Liver (tissue), 8 donors: ENCODE measurements at regions not wholly inside any gene's neighbourhood (a gene's known extent, or its start where the extent isn't known, plus 50 kb on each side); places are given as distances from the start of the nearest gene placed in this dataset.

ENCODE experiments used
- DNase-seq: peaks from one replicate; pipeline ENCODE4 v3.0.0-alpha.2; 2017; ENCODE audit warnings: low spot score
- H3K27ac ChIP-seq, 2 donors: one replicate each; pipeline ENCODE4 v1.7.0; 2013; ENCODE audit warnings: inconsistent platforms in 2 of 2, low read length in 2 of 2, control low read depth in 1 of 2, low read depth in 1 of 2, mild to moderate bottlenecking in 1 of 2
- H3K27me3 ChIP-seq, 4 donors: one replicate each; pipeline versions ENCODE4 v1.6.1 to v1.7.0; 2013; ENCODE audit warnings: low read length in 3 of 4, inconsistent platforms in 1 of 4, mild to moderate bottlenecking in 1 of 4, moderate library complexity in 1 of 4; ENCODE audit not compliant: control insufficient read depth in 4 of 4, insufficient read depth in 4 of 4
- H3K36me3 ChIP-seq, 4 donors: one replicate each; pipeline versions ENCODE4 v1.6.1 to v1.7.0; 2013; ENCODE audit warnings: low read length in 3 of 4, mild to moderate bottlenecking in 3 of 4, low read depth in 1 of 4, moderate library complexity in 1 of 4; ENCODE audit not compliant: control insufficient read depth in 4 of 4, insufficient read depth in 3 of 4
- H3K4me1 ChIP-seq, 4 donors: one replicate each; pipeline versions ENCODE4 v1.6.1 to v1.7.0; 2013; ENCODE audit warnings: low read length in 3 of 4, mild to moderate bottlenecking in 3 of 4, moderate library complexity in 1 of 4; ENCODE audit not compliant: control insufficient read depth in 4 of 4, insufficient read depth in 4 of 4
- H3K4me3 ChIP-seq, 3 donors: one replicate each; pipeline versions ENCODE4 v1.6.1 to v1.7.0; 2013; ENCODE audit warnings: low read length in 3 of 3, control low read depth in 1 of 3, low read depth in 1 of 3, mild to moderate bottlenecking in 1 of 3
- H3K9ac ChIP-seq, 2 donors: one replicate each; pipeline ENCODE4 v1.7.0; 2013; ENCODE audit warnings: low read length in 2 of 2, mild to moderate bottlenecking in 2 of 2, moderate library complexity in 2 of 2, control low read depth in 1 of 2, low read depth in 1 of 2
- H3K9me3 ChIP-seq, 4 donors: one replicate each; pipeline versions ENCODE4 v1.6.1 to v1.7.0; 2013; ENCODE audit warnings: low read length in 3 of 4; ENCODE audit not compliant: control insufficient read depth in 4 of 4
- EGR1 ChIP-seq, 2 donors: IDR thresholded peaks; 2 replicates each; pipeline ENCODE4 v1.6.1; 2016 to 2018; ENCODE audit warnings: antibody characterized with exemption in 2 of 2, low read depth in 2 of 2
- FOXA1 ChIP-seq: IDR thresholded peaks from 2 replicates; pipeline ENCODE4 v1.6.1; 2016; ENCODE audit warnings: antibody characterized with exemption
- FOXA2 ChIP-seq: IDR thresholded peaks from 2 replicates; pipeline ENCODE4 v1.6.1; 2016; ENCODE audit warnings: antibody characterized with exemption
- HNF4G ChIP-seq: IDR thresholded peaks from 2 replicates; pipeline ENCODE4 v1.6.1; 2016; ENCODE audit warnings: antibody characterized with exemption
- JUND ChIP-seq, 2 donors: IDR thresholded peaks; 2 replicates each; pipeline ENCODE4 v1.6.1; 2016; ENCODE audit warnings: antibody characterized with exemption in 2 of 2
- MAX ChIP-seq: IDR thresholded peaks from 2 replicates; pipeline ENCODE4 v1.6.1; 2016; ENCODE audit warnings: antibody characterized with exemption
- NR2F2 ChIP-seq: IDR thresholded peaks from 2 replicates; pipeline ENCODE4 v1.6.1; 2016; ENCODE audit warnings: antibody characterized with exemption
- RAD21 ChIP-seq, 2 donors: IDR thresholded peaks; 2 replicates each; pipeline ENCODE4 v1.6.1; 2016; ENCODE audit warnings: antibody characterized with exemption in 2 of 2, mild to moderate bottlenecking in 2 of 2
- REST ChIP-seq: IDR thresholded peaks from 2 replicates; pipeline ENCODE4 v1.6.1; 2016; ENCODE audit warnings: antibody characterized with exemption, mild to moderate bottlenecking
- RXRA ChIP-seq, 2 donors: IDR thresholded peaks; 2 replicates each; pipeline ENCODE4 v1.6.1; 2017 to 2018; ENCODE audit warnings: antibody characterized with exemption in 2 of 2, mild to moderate bottlenecking in 1 of 2
- SP1 ChIP-seq: IDR thresholded peaks from 2 replicates; pipeline ENCODE4 v1.6.1; 2018; ENCODE audit warnings: antibody characterized with exemption, mild to moderate bottlenecking
- TAF1 ChIP-seq: conservative IDR thresholded peaks from 2 replicates; pipeline ENCODE4 v1.6.1; 2016; ENCODE audit warnings: antibody characterized with exemption, mild to moderate bottlenecking
- YY1 ChIP-seq: IDR thresholded peaks from 2 replicates; pipeline ENCODE4 v1.6.1; 2016; ENCODE audit warnings: antibody characterized with exemption, mild to moderate bottlenecking
- whole genome bisulfite sequencing: extraction: QIAGEN DNeasy Blood & Tissue Kit; methylation state at CpG from one replicate; pipeline ENCODE4 v1.1.7; 2013; 5-methylcytosine and 5-hydroxymethylcytosine counted together
- TF ChIP-seq, protein P1 (sequence below): fragments of 150-350 bp; IDR thresholded peaks from 2 replicates; pipeline ENCODE4 v1.5.1; 2017; ENCODE audit warnings: improper control_type of control experiment, low read depth, low read length; ENCODE audit not compliant: missing input control
- TF ChIP-seq, protein P2 (sequence below): IDR thresholded peaks from 2 replicates; pipeline ENCODE4 v1.6.1; 2016; ENCODE audit warnings: antibody characterized with exemption
- donor health status: healthy.
- donor health status: healthy.
- donor health status: healthy.
- donor health status: healthy.
- donor health status: healthy.

DNA sequence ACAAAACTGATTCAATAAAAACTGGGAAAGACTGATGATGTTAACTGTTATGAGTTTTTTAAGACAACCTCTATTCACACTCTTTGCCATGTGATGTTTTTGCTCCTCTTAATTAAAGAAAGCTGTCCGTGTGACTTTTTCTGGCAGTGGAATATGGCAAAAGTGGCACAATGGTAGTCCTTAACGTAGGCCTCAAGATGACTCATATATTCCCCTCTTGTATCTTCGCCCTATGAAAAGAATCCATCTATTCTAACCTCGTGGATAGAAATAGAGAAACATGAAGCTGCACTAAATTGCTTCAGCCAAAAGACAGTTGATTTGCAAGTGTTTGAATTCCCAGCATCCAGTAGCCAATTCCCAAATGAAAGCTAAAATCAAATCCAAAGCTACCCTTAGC is 603.8 kb upstream of the PCDH7 start:
- H3K9me3 ChIP-seq = no peaks in the 10 kb centered on the region
- no peaks in the 10 kb centered on the region for H3K27me3 ChIP-seq
- no peaks in the 10 kb centered on the region for H3K36me3 ChIP-seq
- no peak overlapping the region for H3K9ac ChIP-seq
- no peak overlapping the region for H3K4me3 ChIP-seq
- no peak for DNase-seq
- 60% methylated on average over 4 of the region's 4 CpGs for WGBS
- no peaks in the 10 kb centered on the region for H3K4me1 ChIP-seq
- TF ChIP-seq, protein P1, sequence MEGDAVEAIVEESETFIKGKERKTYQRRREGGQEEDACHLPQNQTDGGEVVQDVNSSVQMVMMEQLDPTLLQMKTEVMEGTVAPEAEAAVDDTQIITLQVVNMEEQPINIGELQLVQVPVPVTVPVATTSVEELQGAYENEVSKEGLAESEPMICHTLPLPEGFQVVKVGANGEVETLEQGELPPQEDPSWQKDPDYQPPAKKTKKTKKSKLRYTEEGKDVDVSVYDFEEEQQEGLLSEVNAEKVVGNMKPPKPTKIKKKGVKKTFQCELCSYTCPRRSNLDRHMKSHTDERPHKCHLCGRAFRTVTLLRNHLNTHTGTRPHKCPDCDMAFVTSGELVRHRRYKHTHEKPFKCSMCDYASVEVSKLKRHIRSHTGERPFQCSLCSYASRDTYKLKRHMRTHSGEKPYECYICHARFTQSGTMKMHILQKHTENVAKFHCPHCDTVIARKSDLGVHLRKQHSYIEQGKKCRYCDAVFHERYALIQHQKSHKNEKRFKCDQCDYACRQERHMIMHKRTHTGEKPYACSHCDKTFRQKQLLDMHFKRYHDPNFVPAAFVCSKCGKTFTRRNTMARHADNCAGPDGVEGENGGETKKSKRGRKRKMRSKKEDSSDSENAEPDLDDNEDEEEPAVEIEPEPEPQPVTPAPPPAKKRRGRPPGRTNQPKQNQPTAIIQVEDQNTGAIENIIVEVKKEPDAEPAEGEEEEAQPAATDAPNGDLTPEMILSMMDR = no peak
- TF ChIP-seq JUND (IDR thresholded peaks at IDR 0.05) = no peak
- no peak for TF ChIP-seq TAF1
- TF ChIP-seq FOXA1 = no peak
- no peak for TF ChIP-seq YY1
- no peak for TF ChIP-seq FOXA2
- TF ChIP-seq, protein P2, sequence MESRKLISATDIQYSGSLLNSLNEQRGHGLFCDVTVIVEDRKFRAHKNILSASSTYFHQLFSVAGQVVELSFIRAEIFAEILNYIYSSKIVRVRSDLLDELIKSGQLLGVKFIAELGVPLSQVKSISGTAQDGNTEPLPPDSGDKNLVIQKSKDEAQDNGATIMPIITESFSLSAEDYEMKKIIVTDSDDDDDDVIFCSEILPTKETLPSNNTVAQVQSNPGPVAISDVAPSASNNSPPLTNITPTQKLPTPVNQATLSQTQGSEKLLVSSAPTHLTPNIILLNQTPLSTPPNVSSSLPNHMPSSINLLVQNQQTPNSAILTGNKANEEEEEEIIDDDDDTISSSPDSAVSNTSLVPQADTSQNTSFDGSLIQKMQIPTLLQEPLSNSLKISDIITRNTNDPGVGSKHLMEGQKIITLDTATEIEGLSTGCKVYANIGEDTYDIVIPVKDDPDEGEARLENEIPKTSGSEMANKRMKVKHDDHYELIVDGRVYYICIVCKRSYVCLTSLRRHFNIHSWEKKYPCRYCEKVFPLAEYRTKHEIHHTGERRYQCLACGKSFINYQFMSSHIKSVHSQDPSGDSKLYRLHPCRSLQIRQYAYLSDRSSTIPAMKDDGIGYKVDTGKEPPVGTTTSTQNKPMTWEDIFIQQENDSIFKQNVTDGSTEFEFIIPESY = no peak
- no peak for TF ChIP-seq SP1
- no peak for TF ChIP-seq RAD21 (IDR thresholded peaks at IDR 0.05)
- TF ChIP-seq REST = no peak
- no peak for TF ChIP-seq HNF4G
- TF ChIP-seq MAX = no peak
- TF ChIP-seq NR2F2 = no peak
- no peak for TF ChIP-seq EGR1 (IDR thresholded peaks at IDR 0.05; ENCODE audit: low read depth in 2 of 2)
- H3K27ac ChIP-seq = no peak overlapping the region

DNA sequence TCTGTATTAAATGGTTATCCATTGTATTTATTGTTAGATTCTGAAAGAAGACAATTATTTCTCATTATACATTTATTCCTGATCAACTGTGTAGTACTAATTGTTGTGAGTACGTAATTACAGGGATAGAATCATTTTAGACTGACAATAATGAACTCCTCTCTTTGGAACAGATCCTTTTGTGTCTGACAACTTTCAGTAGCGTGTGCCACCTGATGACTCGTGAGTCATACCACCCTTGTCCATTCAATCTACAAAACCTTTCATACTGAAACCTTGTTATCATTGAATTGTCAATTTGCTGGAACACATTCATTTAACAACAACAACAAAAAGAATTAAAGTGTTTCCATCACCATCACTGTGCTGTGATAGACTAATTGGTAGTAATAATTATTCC is 602.7 kb upstream of the PCDH7 start:
- H3K36me3 ChIP-seq = no peaks in the 10 kb centered on the region
- no peak overlapping the region for H3K9ac ChIP-seq
- no peaks in the 10 kb centered on the region for H3K9me3 ChIP-seq
- TF ChIP-seq, protein P1 = no peak
- TF ChIP-seq RXRA (IDR thresholded peaks at IDR 0.05) (no peak), NR2F2 (no peak), YY1 (no peak), HNF4G (no peak), REST (no peak), SP1 (no peak), RAD21 (IDR thresholded peaks at IDR 0.05) (no peak)
- 70% methylated on average over 3 of the region's 3 CpGs for WGBS
- no peak for DNase-seq
- no peak overlapping the region for H3K4me3 ChIP-seq
- no peaks in the 10 kb centered on the region for H3K27me3 ChIP-seq
- no peaks in the 10 kb centered on the region for H3K4me1 ChIP-seq
- no peak overlapping the region for H3K27ac ChIP-seq
